Panc1 (cell line): ENCODE measurements at regions not wholly inside any gene's neighbourhood (a gene's known extent, or its start where the extent isn't known, plus 50 kb on each side); places are given as distances from the start of the nearest gene placed in this dataset.

Experiments
- CTCF ChIP-seq: fragments of 450-650 bp; IDR thresholded peaks from 2 replicates; pipeline ENCODE4 v1.5.1; 2017; ENCODE audit warnings: mild to moderate bottlenecking
- POLR2AphosphoS5 ChIP-seq: IDR thresholded peaks from 2 replicates; pipeline ENCODE4 v1.6.1; 2012; ENCODE audit warnings: mild to moderate bottlenecking, low read depth, low read length, moderate library complexity
- REST ChIP-seq, 2 experiments: IDR thresholded peaks; 2 replicates each; pipeline ENCODE4 v1.6.1; 2011 to 2012; ENCODE audit warnings: low read depth in 2 of 2, control low read depth in 1 of 2, low read length in 1 of 2, mild to moderate bottlenecking in 1 of 2, moderate library complexity in 1 of 2; ENCODE audit not compliant: insufficient read depth in 1 of 2
- SIN3A ChIP-seq: IDR thresholded peaks from 2 replicates; pipeline ENCODE4 v1.6.1; 2012; ENCODE audit warnings: low read depth, mild to moderate bottlenecking, low read length, moderate library complexity, borderline replicate concordance; ENCODE audit not compliant: insufficient read depth
- TCF7L2 ChIP-seq: IDR thresholded peaks from 2 replicates; pipeline ENCODE4 v1.6.1; 2011; ENCODE audit warnings: mild to moderate bottlenecking, low read depth, low read length, inconsistent platforms

GRCh38 chr3:127112796-127113570 is 79.9 kb upstream of the PRR23E start:
- no peak for TF ChIP-seq CTCF
- no peak for TF ChIP-seq POLR2AphosphoS5
- no peak for TF ChIP-seq SIN3A
- no peak for TF ChIP-seq REST (IDR thresholded peaks at IDR 0.05; ENCODE audit: insufficient read depth in 1 of 2, low read depth in 2 of 2, low read length in 1 of 2)
- no peak for TF ChIP-seq TCF7L2
